ENCODE measurements at regions not wholly inside any gene's neighbourhood (a gene's known extent, or its start where the extent isn't known, plus 50 kb on each side); places are given as distances from the start of the nearest gene placed in this dataset.
"Not testable (repeated sequence)": the region's sequence is repeated elsewhere in the genome, so short reads cannot be mapped to it uniquely, and the experiment has no call there.

DNA sequence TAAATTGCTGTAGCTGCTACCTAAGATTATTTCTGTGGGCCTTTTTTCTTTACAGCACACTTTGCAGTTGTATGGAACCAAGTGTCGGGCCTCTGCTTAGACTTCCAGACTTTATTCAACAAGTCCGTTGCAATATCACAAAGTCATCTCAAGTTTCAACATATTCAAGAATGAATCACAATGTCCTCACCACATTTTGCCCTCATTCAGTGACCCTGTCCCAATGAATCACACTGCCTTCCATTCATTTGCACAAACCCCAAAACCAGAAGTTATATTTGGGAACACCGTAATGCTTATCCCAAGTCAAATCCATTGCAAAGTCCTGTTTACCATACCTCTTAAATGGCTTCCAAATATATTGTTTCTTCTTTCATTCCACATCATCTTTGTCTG, 439.6 kb downstream of the CSNK1G3 start:
- DNase-seq (ENCODE audit: low read depth, low spot score): peak; percentile 92

DNA sequence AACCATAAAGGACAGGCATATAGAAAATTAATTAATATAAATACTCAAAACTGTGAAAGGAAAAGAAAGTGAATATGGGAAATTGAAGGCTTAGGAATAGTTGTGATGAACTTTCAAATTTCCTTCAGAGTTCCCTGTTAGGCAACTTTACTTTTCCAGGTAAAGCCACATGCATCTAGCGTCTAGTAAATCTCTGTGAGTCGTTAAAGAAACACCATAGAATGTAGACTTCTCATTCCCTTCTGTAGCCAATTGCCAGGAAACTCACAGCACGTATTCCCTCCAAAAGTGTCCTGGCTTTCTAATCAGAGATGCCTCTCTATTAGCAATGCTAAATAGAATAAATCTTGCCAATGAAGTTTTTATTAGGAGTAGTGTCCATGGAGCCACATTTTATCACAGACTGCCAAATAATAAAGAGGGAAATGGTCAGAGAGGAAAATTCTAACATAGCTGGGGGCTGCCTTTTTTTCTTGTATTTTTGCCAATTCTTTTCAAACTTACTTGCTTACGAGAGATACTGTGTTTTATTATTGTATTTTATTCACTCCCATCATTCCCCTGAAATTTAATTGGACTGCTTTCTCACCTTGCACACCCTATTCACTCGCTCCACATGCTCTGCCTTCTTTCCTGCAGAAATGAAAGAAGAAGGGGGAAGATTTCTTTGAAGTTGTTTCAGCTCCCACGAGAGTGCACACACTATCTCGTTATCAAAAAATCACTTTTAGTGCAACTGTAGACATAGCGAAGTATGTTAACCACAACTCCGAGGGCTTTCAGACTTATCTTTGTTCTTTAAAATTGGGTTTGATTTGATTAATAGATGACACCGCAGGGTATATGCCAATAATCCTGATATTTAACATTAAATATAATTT, 439.0 kb downstream of the CSNK1G3 start:
- peak; percentile 6 for DNase-seq (ENCODE audit: low read depth, low spot score)

DNA sequence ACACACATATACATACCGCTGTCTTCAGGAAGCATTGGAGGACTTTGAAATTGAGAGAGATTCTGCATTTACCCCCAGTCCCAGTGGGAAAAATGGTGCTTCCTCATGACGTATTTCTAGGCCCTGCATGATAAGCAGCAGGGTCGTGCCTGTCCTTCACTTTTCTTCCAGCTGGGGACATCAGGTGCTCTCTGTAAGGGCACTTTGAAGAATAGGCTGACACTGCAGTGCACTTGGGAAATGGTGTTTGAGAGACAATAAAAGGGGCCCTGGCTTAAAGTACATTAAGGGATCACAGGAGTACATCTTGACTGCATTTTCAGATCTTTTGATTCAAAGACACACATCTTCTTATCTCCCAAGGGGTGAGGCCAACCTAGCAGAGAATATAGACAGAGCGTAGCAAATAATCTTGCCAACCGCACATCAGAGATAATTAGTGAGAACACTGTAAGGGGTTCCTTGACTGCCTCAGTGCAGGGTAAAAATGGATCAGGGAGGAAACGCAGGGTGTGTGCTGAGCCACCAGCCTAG, 437.9 kb downstream of the CSNK1G3 start:
- no peak for DNase-seq (ENCODE audit: low read depth, low spot score)

DNA sequence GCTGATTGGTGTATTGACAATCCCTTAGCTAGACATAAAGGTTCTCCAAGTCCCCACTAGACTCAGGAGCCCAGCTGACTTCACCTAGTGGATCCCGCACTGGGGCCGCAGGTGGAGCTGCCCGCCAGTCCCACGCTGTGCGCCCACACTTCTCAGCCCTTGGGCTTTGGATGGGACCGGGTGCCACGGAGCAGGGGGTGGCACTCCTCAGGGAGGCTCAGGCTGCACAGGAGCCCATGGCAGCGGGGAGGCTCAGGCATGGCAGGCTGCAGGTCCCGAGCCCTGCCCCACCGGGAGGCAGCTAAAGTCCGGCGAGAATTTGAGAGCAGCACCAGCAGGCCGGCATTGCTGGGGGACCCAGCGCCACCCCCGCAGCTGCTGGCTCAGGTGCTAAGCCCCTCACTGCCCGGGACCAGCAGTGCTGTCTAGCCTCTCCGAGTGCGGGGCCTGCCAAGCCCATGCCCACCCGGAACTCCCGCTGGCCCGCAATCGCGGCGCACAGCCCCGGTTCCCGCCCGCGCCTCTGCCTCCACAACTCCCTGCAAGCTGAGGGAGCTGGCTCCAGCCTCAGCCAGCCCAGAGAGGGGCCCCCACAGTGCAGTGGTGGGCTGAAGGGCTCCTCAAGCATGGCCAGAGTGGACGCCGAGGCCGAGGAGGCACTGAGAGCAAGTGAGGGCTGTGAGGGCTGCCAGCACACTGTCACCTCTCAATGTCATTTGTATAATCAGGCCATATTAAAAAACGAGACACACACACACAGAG, 437.2 kb downstream of the CSNK1G3 start:
- DNase-seq (ENCODE audit: low read depth, low spot score): no peak

DNA sequence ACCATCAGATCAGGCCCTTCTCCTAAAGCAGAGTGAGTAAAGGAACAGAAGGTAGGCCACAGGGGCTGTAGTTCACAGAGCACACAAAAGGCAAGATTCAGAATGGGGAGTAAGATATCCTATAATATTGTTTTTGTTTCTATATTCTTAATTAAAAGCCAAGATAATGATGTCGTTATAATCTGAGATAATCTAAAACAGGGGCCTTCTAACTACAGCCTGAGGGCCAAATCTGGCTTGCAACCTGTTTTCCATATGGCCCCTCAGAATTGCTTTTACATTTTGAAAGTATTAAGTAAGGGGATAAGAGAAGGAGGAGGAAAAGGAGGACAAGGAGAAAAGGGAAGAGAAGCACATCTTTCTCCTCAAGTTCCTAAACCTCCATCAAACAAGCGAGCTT, 435.8 kb downstream of the CSNK1G3 start:
- no peak for DNase-seq (ENCODE audit: low read depth, low spot score)

DNA sequence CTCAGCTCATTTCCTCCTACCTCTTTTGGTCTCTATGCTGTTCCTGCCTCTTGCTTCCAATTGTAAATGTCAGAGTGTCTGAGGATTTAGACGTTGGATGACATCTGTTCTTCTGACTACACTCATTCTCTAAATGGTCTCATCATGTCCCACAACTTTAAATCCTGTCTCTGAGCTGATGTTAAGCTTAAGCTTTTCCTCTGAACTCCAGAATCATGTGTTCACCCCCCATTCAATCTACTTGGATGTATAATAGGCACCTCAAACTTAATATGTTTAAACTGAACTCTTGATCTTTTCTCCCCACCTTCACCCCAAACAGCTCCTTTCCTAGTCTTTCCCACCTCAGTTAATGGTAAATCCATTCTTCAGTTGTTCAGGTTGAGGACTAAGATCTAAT, 433.6 kb downstream of the CSNK1G3 start:
- no peak for DNase-seq (ENCODE audit: low read depth, low spot score)

DNA sequence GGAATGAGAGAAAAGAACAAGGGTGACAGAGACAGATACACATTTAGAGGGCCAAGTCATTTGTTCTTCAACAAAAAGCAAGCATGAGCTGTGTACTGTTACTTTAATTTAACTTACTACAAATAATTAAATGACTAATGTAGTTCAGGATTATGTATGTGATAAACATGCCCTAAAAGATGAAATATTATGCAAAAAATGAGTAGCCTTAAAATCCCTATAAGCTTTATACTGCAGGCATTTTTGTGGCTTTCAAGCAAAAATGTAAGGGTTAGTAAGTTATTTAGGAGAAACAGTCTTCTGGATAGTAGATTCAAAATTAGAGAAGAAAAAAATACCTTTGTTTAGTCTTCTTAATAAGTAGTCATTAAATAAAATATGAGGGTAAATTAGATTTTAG, 431.2 kb downstream of the CSNK1G3 start:
- DNase-seq (ENCODE audit: low read depth, low spot score): no peak

DNA sequence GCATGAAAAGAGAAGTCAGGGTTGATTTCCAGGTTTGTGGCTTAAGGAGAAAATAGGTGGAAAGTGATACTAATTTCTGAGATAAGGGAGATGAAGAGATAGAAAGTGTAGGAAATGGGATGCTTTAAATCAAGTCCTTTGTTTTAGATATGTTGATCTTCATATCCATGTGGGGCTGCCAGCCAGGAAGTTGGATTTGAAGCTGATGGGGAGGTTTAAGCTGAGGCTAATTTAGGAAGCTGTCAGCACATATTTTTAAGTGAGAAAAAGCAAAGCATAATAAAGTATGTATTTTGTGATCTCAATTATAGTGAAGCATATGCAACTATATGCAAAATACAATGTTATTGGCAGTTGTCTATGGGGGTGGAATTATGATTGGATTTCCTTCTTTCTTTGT, 428.4 kb downstream of the CSNK1G3 start:
- DNase-seq (ENCODE audit: low read depth, low spot score): no peak

DNA sequence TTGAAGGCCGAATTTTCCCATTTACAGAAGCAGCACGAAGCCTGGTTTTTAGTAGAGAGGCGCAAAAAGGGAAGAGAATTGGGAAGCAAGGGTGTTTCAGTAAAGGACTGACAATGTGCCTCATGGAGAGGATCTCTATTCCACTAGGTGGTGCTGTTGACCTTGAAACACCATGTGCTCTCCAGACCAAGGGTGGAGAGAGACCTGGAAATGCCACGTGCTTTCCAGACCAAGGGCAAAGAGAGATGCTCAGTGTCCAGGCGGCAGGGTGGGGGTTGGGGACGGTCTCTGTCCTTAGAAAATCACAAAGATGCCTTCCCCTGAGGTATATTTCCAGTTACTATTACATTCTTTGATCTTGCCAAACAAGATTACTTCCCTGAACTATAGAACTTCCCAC, 425.3 kb downstream of the CSNK1G3 start:
- DNase-seq (ENCODE audit: low read depth, low spot score): peak; percentile 32

DNA sequence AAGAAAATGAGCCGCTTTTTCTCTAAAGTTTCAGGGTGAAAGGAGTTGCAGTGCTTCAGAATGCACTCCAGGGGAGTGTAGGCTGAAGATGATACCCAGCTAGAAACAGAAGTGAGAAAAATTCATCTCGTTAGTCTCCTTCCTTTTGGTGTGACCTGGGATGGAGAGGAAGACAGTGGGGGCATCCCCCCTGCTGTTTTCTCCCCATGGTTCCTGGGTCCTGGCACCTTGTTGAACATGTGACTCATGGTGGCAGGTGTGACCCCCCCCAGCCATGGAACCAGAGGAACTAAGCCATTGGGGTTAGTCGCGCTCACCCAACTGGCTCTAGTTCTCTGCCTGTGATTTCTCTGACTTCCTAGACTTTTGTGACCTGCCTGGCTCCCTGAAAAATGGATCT, 424.6 kb downstream of the CSNK1G3 start:
- DNase-seq (ENCODE audit: low read depth, low spot score): no peak

DNA sequence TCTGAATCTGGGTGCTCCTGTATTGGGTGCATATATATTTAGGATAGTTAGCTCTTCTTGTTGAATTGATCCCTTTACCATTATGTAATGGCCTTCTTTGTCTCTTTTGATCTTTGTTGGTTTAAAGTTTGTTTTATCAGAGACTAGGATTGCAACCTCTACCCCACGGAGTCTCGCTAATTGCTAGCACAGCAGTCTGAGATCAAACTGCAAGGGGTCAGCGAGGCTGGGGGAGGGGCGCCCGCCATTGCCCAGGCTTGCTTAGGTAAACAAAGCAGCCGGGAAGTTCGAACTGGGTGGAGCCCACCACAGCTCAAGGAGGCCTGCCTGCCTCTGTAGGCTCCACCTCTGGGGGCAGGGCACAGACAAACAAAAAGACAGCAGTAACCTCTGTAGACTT, 421.8 kb downstream of the CSNK1G3 start:
- DNase-seq (ENCODE audit: low read depth, low spot score): not testable (repeated sequence)

DNA sequence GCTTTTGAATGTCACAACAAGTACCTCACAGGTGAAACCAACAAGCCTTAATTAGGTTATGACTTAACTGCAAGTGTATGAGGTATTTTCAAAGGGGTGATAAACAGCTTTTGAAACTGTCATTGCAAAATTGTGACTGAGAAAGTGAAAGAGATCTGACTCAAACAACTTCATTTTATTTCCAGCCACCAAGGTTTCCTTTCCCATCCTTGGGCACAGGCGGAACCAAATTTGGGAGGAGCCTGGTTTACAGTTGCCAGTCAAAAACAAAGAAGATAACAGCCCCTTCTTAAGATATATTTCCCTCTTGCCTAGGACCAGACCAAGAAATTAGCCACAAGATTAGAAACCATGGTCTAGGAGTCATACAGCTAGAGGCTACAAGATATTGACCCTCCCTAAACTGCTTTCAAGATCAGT, 417.1 kb downstream of the CSNK1G3 start:
- DNase-seq (ENCODE audit: low read depth, low spot score): no peak

DNA sequence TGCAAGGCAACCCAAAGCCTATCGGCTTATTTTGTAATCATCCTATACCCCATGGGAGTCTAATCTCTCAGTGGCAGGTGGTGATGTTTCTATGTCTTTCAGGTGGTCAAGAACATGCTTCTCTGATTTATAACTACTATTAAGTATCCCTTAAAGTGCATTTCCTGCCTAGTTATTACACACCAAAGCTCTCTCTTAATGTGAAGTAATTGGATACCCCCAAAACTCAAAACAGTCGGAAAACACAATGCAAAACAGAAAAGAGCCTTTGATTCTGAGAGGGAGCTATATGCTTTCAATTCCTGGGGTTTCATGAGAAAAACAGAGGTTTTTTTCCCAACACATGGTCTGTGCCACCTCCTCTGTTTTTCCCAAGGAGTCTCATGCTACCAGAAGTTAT, 416.4 kb downstream of the CSNK1G3 start:
- no peak for DNase-seq (ENCODE audit: low read depth, low spot score)

DNA sequence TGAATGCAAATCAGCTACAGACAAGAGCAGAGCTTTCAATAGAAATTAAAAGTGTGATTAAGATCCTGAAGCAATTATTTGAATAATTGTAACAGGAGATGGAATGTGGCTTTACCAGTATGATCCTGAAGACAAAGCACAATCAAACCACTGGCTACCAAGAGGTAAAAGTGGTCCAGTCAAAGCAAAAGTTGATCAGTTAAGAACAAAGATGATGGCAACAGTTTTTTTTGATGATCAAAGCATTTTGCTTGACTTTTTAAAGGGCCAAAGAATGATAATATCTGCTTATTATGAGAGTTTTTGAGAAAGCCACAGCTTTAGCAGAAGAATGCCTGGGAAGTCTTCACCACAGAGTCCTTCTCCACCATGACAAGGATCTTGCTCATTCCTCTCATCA, 409.2 kb downstream of the CSNK1G3 start:
- DNase-seq (ENCODE audit: low read depth, low spot score): no peak

DNA sequence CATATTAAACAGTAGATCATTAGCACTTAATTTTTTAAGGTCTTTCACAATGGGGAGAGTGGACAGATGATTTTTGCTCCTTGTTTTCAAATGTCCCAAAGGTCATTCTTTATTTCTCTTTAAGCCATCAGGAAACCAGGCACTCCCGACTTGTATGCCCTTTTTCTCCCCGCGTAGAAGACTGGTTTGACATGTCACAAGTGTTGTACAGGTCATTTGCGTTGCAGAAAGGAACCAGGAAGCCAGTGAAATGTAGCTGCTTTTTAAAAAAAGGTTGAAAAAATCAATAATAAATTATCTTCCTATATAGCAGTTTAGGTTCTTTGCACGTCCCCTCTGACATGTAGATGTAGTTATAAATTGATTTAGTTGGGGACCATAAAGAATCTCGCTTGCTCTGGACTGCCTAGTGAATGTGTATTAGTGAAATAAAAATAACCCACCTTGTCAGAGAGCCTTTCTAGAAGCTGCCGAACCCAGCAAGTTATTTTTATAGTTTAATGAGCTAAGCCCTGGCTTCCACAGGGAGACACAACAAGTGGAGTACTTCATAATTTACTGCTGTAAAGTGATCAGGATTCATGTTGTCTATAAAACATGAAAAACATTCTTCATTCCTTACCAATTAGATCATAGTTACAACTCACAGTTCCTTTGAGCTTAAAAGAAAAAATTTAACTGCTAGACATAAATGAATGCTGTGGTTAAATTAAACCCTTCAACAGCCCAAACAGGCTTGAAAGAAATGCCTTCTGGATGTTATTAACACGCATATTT, 404.6 kb downstream of the CSNK1G3 start:
- peak; percentile 87 for DNase-seq (ENCODE audit: low read depth, low spot score)

DNA sequence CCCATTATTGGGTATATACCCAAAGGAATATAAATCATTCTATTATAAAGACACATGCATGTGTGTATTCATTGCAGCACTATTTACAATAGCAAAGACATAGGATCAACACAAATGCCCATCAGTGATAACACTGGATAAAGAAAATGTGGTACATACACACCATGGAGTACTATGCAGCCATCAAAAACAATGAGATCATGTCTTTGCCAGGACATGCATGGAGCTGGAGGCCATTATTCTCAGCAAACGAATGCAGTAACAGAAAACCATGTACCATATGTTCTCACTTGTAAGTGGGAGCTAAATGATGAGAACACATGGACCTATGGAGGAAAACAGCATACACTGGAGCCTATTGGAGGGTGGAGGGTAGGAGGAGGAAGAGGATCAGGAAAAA, 402.4 kb downstream of the CSNK1G3 start:
- DNase-seq (ENCODE audit: low read depth, low spot score): no peak

DNA sequence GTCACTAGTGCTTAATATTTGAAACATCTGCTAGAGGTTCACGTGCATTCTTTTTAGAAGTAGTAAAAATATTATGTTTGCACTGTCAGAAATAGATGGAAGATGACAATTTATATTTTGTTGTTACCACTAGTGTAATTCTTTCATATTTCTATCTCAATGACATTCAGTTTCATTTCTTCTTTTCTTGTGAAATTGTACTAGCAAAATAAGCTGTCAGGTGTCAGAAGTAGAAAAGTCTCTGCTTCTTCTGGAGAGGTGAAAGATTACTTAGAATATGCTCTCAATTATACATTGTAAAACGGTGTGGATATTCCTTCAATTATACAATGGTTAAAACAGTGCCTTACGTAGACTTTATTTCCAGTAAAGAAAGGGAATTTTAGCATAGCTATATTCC, 395.4 kb downstream of the CSNK1G3 start:
- no peak for DNase-seq (ENCODE audit: low read depth, low spot score)

DNA sequence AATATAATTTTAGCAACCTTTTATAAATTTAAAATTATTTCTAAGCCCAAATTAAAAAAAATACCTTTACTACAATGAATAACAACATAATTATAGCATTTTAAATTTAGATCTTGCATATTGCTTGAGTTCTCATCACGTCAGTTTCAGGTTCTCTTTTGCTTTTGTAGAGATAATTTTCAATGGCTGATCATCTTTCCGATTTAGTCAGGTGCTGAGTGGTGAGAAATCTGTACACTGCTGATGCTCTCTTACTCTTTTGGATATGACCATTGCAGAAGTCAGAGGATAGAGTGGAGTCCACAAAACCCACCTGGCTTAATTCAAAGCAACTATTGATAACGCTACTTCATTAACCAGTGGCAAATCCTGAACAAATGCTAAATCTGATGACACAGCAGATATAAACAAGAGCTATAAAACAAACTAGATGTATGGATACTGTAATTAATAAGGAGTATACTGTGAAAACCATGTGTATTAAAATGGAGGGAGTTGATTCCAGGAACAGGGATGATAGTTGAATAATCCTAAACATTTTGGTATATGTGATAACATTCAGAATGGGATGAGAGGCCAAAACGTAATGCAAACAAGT, 394.8 kb downstream of the CSNK1G3 start:
- no peak for DNase-seq (ENCODE audit: low read depth, low spot score)

DNA sequence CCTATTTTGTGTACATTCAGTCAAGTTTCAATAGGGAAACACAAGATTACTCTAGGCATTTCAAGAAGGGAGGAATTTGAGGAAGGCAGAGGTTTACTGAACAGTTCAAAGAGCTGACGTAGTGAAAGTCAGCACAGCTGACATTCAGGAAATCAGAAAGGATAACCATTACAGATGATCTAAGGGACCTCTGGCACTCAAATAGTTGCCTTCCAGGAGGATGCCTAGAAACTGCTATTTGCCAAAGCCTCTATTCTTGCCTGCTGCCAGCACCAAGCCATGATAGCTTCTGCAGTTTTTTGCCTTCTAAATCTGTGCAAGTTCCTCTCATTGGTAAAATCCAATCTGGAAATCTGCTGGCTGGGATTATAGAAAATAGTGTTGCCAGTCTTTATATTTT, 373.1 kb downstream of the CSNK1G3 start:
- no peak for DNase-seq (ENCODE audit: low read depth, low spot score)

DNA sequence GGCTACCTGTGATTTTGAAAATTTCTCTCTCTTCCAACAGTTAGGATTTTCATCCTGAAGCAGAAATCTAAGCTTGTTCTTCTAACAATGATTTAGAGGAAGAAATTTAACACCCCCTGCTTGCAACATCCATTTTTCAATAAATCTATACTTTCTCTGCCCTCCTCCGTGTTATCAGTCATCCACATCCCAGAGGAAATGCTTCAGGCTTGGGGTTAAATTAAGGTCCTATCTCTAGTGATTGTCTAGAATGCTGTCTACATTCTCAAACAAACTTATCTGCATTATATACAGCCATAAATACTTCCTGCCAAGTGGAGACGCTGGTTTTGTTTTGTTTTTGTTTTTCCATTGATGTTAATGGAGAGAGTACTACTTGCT, 371.0 kb downstream of the CSNK1G3 start:
- DNase-seq (ENCODE audit: low read depth, low spot score): peak; percentile 8

DNA sequence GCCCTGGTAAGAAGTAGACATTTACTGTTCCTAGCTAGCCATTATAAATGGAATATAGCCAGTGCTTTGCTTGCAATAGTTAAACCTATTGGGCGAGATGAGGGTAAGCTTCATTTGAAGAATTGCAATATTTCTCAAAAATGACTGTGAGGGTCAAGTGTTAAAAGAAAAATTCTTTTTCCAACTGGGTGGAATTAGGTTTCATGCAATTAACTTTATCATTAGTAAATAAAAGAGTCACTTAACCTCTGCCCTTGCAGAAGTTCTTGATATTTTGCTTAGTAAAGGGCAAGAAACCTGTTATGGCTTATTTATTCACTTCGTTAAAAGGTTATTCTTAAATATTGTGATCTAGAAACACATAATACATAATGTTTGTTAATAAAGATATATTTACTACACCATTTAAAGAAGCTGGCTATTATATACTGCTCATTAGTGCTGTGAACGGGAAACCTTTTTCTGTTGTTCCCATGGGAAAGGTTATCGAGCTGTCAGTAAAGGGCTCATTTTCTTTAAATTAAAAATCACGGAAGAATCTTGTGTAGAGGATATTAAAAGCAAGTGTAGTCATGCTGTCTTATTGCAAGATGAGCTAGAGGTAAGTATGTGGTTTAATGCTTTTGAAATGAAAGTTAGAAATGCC, 370.5 kb downstream of the CSNK1G3 start:
- no peak for DNase-seq (ENCODE audit: low read depth, low spot score)

All from astrocyte of the hippocampus (primary cell).